HUES6 (cell line): ENCODE measurements at regions not wholly inside any gene's neighbourhood (a gene's known extent, or its start where the extent isn't known, plus 50 kb on each side); places are given as distances from the start of the nearest gene placed in this dataset.
A peak's percentile ranks its signal among the peaks of the same experiment; 100 is the strongest.

Experiments
- H3K27ac ChIP-seq: 2 replicates; pipeline ENCODE4 v1.7.0; 2013; ENCODE audit warnings: low read depth, mild to moderate bottlenecking, low read length, inconsistent platforms
- H3K27me3 ChIP-seq: 2 replicates; pipeline ENCODE4 v1.6.1; 2013; ENCODE audit warnings: low read length; ENCODE audit not compliant: control insufficient read depth, insufficient read depth
- H3K36me3 ChIP-seq: 2 replicates; pipeline ENCODE4 v1.6.1; 2013; ENCODE audit warnings: low read length; ENCODE audit not compliant: control insufficient read depth, insufficient read depth
- H3K4me1 ChIP-seq: 2 replicates; pipeline ENCODE4 v1.6.1; 2013; ENCODE audit warnings: low read length; ENCODE audit not compliant: control insufficient read depth, insufficient read depth
- H3K4me3 ChIP-seq: 2 replicates; pipeline ENCODE4 v1.5.1; 2013; ENCODE audit warnings: low read depth, low read length
- H3K9ac ChIP-seq: one replicate; pipeline ENCODE4 v1.6.1; 2013; ENCODE audit warnings: mild to moderate bottlenecking, low read length
- H3K9me3 ChIP-seq: 2 replicates; pipeline ENCODE4 v1.6.1; 2013; ENCODE audit warnings: low read depth, low read length; ENCODE audit not compliant: control insufficient read depth, insufficient read depth

- H3K27me3 ChIP-seq: no peaks in the 10 kb centered on the region
- no peak overlapping the region for H3K4me3 ChIP-seq
- H3K36me3 ChIP-seq: no peaks in the 10 kb centered on the region
- H3K27ac ChIP-seq: no peak overlapping the region
- no peak overlapping the region for H3K9ac ChIP-seq
- H3K9me3 ChIP-seq: no peaks in the 10 kb centered on the region
- H3K4me1 ChIP-seq: no peaks in the 10 kb centered on the region; the same call in 1 of the 2 replicates
Observed at GRCh38 chr7:18153183-18153748, 125.6 kb upstream of the PRPS1L1 start.

- Histone ChIP-seq H3K9ac (no peak overlapping the region), H3K27ac (no peak overlapping the region), H3K9me3 (no peaks in the 10 kb centered on the region), H3K4me1 (no peaks in the 10 kb centered on the region; the same call in 1 of the 2 replicates), H3K27me3 (no peaks in the 10 kb centered on the region), H3K36me3 (no peaks in the 10 kb centered on the region), H3K4me3 (no peak overlapping the region)
Observed at GRCh38 chr7:18154726-18155125, 127.1 kb upstream of the PRPS1L1 start.

GRCh38 chr7:18157233-18157632, 129.6 kb upstream of the PRPS1L1 start:
- Histone ChIP-seq H3K4me1 (no peaks in the 10 kb centered on the region; the same call in 1 of the 2 replicates), H3K4me3 (no peak overlapping the region), H3K9ac (no peak overlapping the region), H3K9me3 (no peaks in the 10 kb centered on the region), H3K27me3 (no peaks in the 10 kb centered on the region), H3K27ac (no peak overlapping the region), H3K36me3 (no peaks in the 10 kb centered on the region)

GRCh38 chr7:18162657-18163056, 135.0 kb upstream of the PRPS1L1 start:
- H3K4me3 ChIP-seq: no peak overlapping the region
- no peaks in the 10 kb centered on the region for H3K36me3 ChIP-seq
- no peak overlapping the region for H3K9ac ChIP-seq
- no peaks in the 10 kb centered on the region for H3K4me1 ChIP-seq
- H3K9me3 ChIP-seq: no peaks in the 10 kb centered on the region
- H3K27me3 ChIP-seq: no peaks in the 10 kb centered on the region
- no peak overlapping the region for H3K27ac ChIP-seq

- no peaks in the 10 kb centered on the region for H3K9me3 ChIP-seq
- no peaks in the 10 kb centered on the region for H3K27me3 ChIP-seq
- no peak overlapping the region for H3K27ac ChIP-seq
Observed at GRCh38 chr7:18163091-18163490, 135.4 kb upstream of the PRPS1L1 start.

GRCh38 chr7:18165166-18165565, 137.5 kb upstream of the PRPS1L1 start:
- no peak overlapping the region for H3K4me3 ChIP-seq
- H3K27me3 ChIP-seq: no peaks in the 10 kb centered on the region
- H3K4me1 ChIP-seq: no peaks in the 10 kb centered on the region
- no peaks in the 10 kb centered on the region for H3K9me3 ChIP-seq
- H3K36me3 ChIP-seq: no peaks in the 10 kb centered on the region
- H3K9ac ChIP-seq: no peak overlapping the region
- H3K27ac ChIP-seq: no peak overlapping the region

More at GRCh38 chr7:18163091-18163490, 135.4 kb upstream of the PRPS1L1 start:
- no peak overlapping the region for H3K4me3 ChIP-seq
- H3K9ac ChIP-seq: no peak overlapping the region
- no peaks in the 10 kb centered on the region for H3K4me1 ChIP-seq
- no peaks in the 10 kb centered on the region for H3K36me3 ChIP-seq

- H3K4me3 ChIP-seq: no peak overlapping the region
- H3K4me1 ChIP-seq: no peaks in the 10 kb centered on the region
- H3K27me3 ChIP-seq: no peaks in the 10 kb centered on the region
- no peak overlapping the region for H3K9ac ChIP-seq
- no peak overlapping the region for H3K27ac ChIP-seq
- no peaks in the 10 kb centered on the region for H3K36me3 ChIP-seq
- no peaks in the 10 kb centered on the region for H3K9me3 ChIP-seq
Observed at GRCh38 chr7:18166002-18166401, 138.4 kb upstream of the PRPS1L1 start.

GRCh38 chr7:18167815-18168214, 140.2 kb upstream of the PRPS1L1 start:
- H3K9ac ChIP-seq: no peak overlapping the region
- no peak overlapping the region for H3K27ac ChIP-seq
- no peaks in the 10 kb centered on the region for H3K27me3 ChIP-seq
- H3K9me3 ChIP-seq: no peaks in the 10 kb centered on the region
- H3K4me3 ChIP-seq: no peak overlapping the region
- H3K4me1 ChIP-seq: no peaks in the 10 kb centered on the region
- H3K36me3 ChIP-seq: no peaks in the 10 kb centered on the region

GRCh38 chr7:18174996-18175395, 147.3 kb upstream of the PRPS1L1 start:
- no peak overlapping the region for H3K9ac ChIP-seq
- H3K27ac ChIP-seq: no peak overlapping the region
- H3K9me3 ChIP-seq: no peaks in the 10 kb centered on the region

GRCh38 chr7:18175801-18176450, 148.3 kb upstream of the PRPS1L1 start:
- Histone ChIP-seq H3K9me3 (no peaks in the 10 kb centered on the region), H3K4me3 (no peak overlapping the region), H3K27me3 (no peaks in the 10 kb centered on the region), H3K27ac (peak overlapping the region; percentile 64; the same call in 1 of the 2 replicates), H3K4me1 (0 out of 2 replicates have a peak, but pooled peaks cover 3% of the 10 kb centered on the region), H3K9ac (no peak overlapping the region), H3K36me3 (no peaks in the 10 kb centered on the region)

More at GRCh38 chr7:18174996-18175395, 147.3 kb upstream of the PRPS1L1 start:
- H3K36me3 ChIP-seq: no peaks in the 10 kb centered on the region
- H3K4me1 ChIP-seq: 0 out of 2 replicates have a peak, but pooled peaks cover 3% of the 10 kb centered on the region
- no peaks in the 10 kb centered on the region for H3K27me3 ChIP-seq
- no peak overlapping the region for H3K4me3 ChIP-seq

- Histone ChIP-seq H3K9ac (no peak overlapping the region), H3K27me3 (no peaks in the 10 kb centered on the region), H3K9me3 (no peaks in the 10 kb centered on the region), H3K4me1 (0 out of 2 replicates have a peak, but pooled peaks cover 3% of the 10 kb centered on the region), H3K27ac (no peak overlapping the region), H3K36me3 (no peaks in the 10 kb centered on the region), H3K4me3 (no peak overlapping the region)
Observed at GRCh38 chr7:18177129-18177814, 149.6 kb upstream of the PRPS1L1 start.
